Sigmoid colon (tissue), 4 donors: ENCODE measurements at regions not wholly inside any gene's neighbourhood (a gene's known extent, or its start where the extent isn't known, plus 50 kb on each side); places are given as distances from the start of the nearest gene placed in this dataset.

Experiments used
- CTCF ChIP-seq, 4 experiments: fragments of 450-650 bp in 3 of 4; fragments of 200-600 bp in 1 of 4; IDR thresholded peaks; one replicate each; pipeline ENCODE4 v1.5.1; 2016 to 2019; ENCODE audit warnings: antibody characterized with exemption in 4 of 4, mild to moderate bottlenecking in 3 of 4, moderate library complexity in 2 of 4
- EP300 ChIP-seq, 4 donors: sonication (generic); formaldehyde crosslinking; IDR thresholded peaks; one replicate each; pipeline ENCODE4 v1.6.1; 2017; ENCODE audit warnings: antibody characterized with exemption in 4 of 4
- POLR2A ChIP-seq, 2 donors: fragments of 450-650 bp; IDR thresholded peaks; one replicate each; pipeline ENCODE4 v1.6.1; 2016; ENCODE audit warnings: antibody characterized with exemption in 2 of 2, mild to moderate bottlenecking in 2 of 2, moderate library complexity in 2 of 2
- POLR2AphosphoS5 ChIP-seq, 4 donors: sonication (generic); formaldehyde crosslinking; IDR thresholded peaks; one replicate each; pipeline ENCODE4 v1.6.1; 2017; ENCODE audit warnings: antibody characterized with exemption in 4 of 4

DNA sequence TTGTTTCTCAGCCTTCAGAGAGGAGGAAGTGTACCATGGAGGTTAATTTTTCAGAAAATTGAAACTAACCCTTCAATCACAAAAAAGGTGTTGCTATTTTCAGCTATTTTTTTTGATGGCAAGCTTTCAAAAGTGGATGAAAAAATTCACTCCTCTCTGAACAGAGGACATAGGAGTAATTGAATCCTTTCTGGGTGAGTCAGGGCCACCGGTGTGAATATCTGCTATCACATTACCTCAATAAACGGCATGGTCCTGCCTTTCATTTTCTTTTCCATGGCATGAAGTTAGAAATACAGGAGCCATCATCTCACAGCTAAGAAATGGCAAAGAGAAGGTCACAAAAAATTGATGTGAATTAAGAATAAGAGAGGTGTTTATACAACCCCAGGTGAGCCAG is 90.2 kb upstream of the CCDC112 start:
- TF ChIP-seq CTCF (IDR thresholded peaks at IDR 0.05) (no peak), POLR2A (IDR thresholded peaks at IDR 0.05) (no peak), EP300 (IDR thresholded peaks at IDR 0.05) (no peak), POLR2AphosphoS5 (IDR thresholded peaks at IDR 0.05) (no peak)
